SK-N-SH treated with all-trans-retinoic acid at 6 μM for 48 hours (cell line): ENCODE measurements at regions not wholly inside any gene's neighbourhood (a gene's known extent, or its start where the extent isn't known, plus 50 kb on each side); places are given as distances from the start of the nearest gene placed in this dataset.

Experiments used
- ARNTL ChIP-seq: fragments of 450-650 bp; formaldehyde crosslinking; IDR thresholded peaks from 2 replicates; pipeline ENCODE4 v1.5.0; 2020; ENCODE audit warnings: low read depth, mild to moderate bottlenecking, moderate library complexity, borderline replicate concordance
- CREB5 ChIP-seq: fragments of 250-450 bp; sonication (Bioruptor Pico); IDR thresholded peaks from 2 replicates; pipeline ENCODE4 v1.5.1; 2020; ENCODE audit warnings: low read depth, mild to moderate bottlenecking, moderate library complexity
- OSR1 ChIP-seq: fragments of 250-450 bp; sonication (Bioruptor Pico); IDR thresholded peaks from 2 replicates; pipeline ENCODE4 v1.8.0; 2022; ENCODE audit warnings: moderate library complexity, mild to moderate bottlenecking, inconsistent platforms
- PATZ1 ChIP-seq: fragments of 250-450 bp; sonication (Bioruptor Pico); IDR thresholded peaks from 2 replicates; pipeline ENCODE4 v1.8.0; 2020; ENCODE audit warnings: mild to moderate bottlenecking, moderate library complexity, borderline replicate concordance
- ZFP30 ChIP-seq: fragments of 450-650 bp; formaldehyde crosslinking; IDR thresholded peaks from 2 replicates; pipeline ENCODE4 v1.5.0; 2022; ENCODE audit warnings: mild to moderate bottlenecking, moderate library complexity
- ZNF70 ChIP-seq: fragments of 450-650 bp; formaldehyde crosslinking; IDR thresholded peaks from 2 replicates; pipeline ENCODE4 v1.5.0; 2020; ENCODE audit warnings: mild to moderate bottlenecking, moderate library complexity

GRCh38 chr20:56828402-56828801, 199.3 kb downstream of the TFAP2C start:
- TF ChIP-seq OSR1 (CRISPR knock-in tag) (no peak), ZNF70 (CRISPR knock-in tag) (no peak), ZFP30 (CRISPR knock-in tag) (no peak), CREB5 (CRISPR knock-in tag) (no peak), ARNTL (CRISPR knock-in tag) (no peak), PATZ1 (CRISPR knock-in tag) (no peak)
